OCI-LY3 (cell line): ENCODE measurements at regions not wholly inside any gene's neighbourhood (a gene's known extent, or its start where the extent isn't known, plus 50 kb on each side); places are given as distances from the start of the nearest gene placed in this dataset.

Source experiments
- EZH2phosphoT487 ChIP-seq: fragments of 200-600 bp; shearing (Covaris generic); IDR thresholded peaks from 2 replicates; pipeline ENCODE4 v1.6.1; 2018; ENCODE audit warnings: antibody characterized with exemption, mixed run types, low read depth
- TF ChIP-seq, protein P1 (sequence below): fragments of 200-600, 300-600 bp; sonication (generic); IDR thresholded peaks from 2 replicates; pipeline ENCODE4 v1.5.1; 2014; ENCODE audit warnings: antibody characterized with exemption, low read length, low read depth

DNA sequence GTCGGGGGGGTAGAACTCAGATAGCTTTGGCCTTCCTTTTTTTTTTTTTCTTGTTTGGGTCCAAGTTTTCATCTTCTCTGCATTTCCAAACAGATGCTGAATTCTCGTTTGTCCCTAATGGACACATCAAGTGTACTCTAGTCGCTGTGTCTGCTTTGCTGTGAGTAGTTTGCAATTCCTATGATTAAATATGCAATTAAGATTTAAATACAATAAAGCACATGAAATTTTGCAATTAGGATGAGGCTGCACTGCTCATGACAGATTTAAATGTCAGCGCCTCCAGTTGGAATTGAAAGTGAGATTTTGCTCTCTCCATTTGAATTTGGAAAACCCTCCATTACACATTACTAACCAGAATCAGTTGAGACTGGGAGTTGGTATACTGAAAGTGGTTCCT, 70.4 kb downstream of the PFDN4 start:
- TF ChIP-seq, protein P1, sequence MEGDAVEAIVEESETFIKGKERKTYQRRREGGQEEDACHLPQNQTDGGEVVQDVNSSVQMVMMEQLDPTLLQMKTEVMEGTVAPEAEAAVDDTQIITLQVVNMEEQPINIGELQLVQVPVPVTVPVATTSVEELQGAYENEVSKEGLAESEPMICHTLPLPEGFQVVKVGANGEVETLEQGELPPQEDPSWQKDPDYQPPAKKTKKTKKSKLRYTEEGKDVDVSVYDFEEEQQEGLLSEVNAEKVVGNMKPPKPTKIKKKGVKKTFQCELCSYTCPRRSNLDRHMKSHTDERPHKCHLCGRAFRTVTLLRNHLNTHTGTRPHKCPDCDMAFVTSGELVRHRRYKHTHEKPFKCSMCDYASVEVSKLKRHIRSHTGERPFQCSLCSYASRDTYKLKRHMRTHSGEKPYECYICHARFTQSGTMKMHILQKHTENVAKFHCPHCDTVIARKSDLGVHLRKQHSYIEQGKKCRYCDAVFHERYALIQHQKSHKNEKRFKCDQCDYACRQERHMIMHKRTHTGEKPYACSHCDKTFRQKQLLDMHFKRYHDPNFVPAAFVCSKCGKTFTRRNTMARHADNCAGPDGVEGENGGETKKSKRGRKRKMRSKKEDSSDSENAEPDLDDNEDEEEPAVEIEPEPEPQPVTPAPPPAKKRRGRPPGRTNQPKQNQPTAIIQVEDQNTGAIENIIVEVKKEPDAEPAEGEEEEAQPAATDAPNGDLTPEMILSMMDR = no peak
- TF ChIP-seq EZH2phosphoT487 = no peak
